WTC11 (cell line): ENCODE measurements at regions not wholly inside any gene's neighbourhood (a gene's known extent, or its start where the extent isn't known, plus 50 kb on each side); places are given as distances from the start of the nearest gene placed in this dataset.

Source experiments
- CTCF ChIP-seq: fragments of 200-600 bp; IDR thresholded peaks from 2 replicates; pipeline ENCODE4 v1.8.0; 2022; ENCODE audit warnings: antibody characterized with exemption
- FOXK1 ChIP-seq: sonication (generic); formaldehyde crosslinking; IDR thresholded peaks from 2 replicates; pipeline ENCODE4 v1.8.0; 2022; ENCODE audit warnings: mild to moderate bottlenecking, moderate library complexity, missing genetic modification reagents
- GTF2I ChIP-seq: fragments of 250-450 bp; sonication (Bioruptor Pico); conservative IDR thresholded peaks from 2 replicates; pipeline ENCODE4 v1.4.0; 2021; ENCODE audit warnings: mild to moderate bottlenecking
- MAX ChIP-seq: sonication (generic); formaldehyde crosslinking; IDR thresholded peaks from 2 replicates; pipeline ENCODE4 v1.8.0; 2022; ENCODE audit warnings: mild to moderate bottlenecking, missing genetic modification reagents
- NFATC4 ChIP-seq: fragments of 250-450 bp; sonication (Bioruptor Pico); IDR thresholded peaks from 2 replicates; pipeline ENCODE4 v1.9.0; 2021; ENCODE audit warnings: mild to moderate bottlenecking
- TEAD4 ChIP-seq: sonication (generic); formaldehyde crosslinking; IDR thresholded peaks from 2 replicates; pipeline ENCODE4 v1.8.0; 2022; ENCODE audit warnings: mild to moderate bottlenecking, missing genetic modification reagents
- TF ChIP-seq, protein P1 (sequence below): sonication (generic); formaldehyde crosslinking; IDR thresholded peaks from 2 replicates; pipeline ENCODE4 v1.8.0; 2022; ENCODE audit warnings: mild to moderate bottlenecking, missing genetic modification reagents
- TF ChIP-seq, protein P2 (sequence below): sonication (generic); formaldehyde crosslinking; IDR thresholded peaks from 2 replicates; pipeline ENCODE4 v1.8.0; 2022; ENCODE audit warnings: missing genetic modification reagents
- TF ChIP-seq, protein P3 (sequence below): sonication (generic); formaldehyde crosslinking; IDR thresholded peaks from 2 replicates; pipeline ENCODE4 v1.8.1; 2023; ENCODE audit warnings: mild to moderate bottlenecking, moderate library complexity, missing genetic modification reagents

DNA sequence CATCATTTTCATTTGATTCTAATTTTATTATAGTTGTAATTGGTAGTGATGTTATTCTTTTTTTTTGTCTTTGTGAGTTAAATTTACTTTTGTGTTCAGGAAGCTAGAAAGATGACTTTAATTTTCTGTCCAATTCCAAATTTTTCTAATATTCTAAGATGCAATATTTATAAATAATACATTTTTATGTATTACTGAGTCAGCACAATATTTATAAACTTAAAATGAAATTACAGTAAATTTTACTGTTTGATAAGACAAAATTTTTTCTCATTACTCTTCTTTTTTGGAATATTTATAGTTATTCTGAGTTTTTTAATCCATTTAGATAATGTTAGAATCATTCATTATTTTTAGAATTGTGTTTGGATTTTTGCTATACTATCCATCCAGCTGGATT is 1637.9 kb upstream of the ACO1 start:
- TF ChIP-seq, protein P1, sequence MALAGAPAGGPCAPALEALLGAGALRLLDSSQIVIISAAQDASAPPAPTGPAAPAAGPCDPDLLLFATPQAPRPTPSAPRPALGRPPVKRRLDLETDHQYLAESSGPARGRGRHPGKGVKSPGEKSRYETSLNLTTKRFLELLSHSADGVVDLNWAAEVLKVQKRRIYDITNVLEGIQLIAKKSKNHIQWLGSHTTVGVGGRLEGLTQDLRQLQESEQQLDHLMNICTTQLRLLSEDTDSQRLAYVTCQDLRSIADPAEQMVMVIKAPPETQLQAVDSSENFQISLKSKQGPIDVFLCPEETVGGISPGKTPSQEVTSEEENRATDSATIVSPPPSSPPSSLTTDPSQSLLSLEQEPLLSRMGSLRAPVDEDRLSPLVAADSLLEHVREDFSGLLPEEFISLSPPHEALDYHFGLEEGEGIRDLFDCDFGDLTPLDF (CRISPR knock-in tag) = no peak
- TF ChIP-seq, protein P2, sequence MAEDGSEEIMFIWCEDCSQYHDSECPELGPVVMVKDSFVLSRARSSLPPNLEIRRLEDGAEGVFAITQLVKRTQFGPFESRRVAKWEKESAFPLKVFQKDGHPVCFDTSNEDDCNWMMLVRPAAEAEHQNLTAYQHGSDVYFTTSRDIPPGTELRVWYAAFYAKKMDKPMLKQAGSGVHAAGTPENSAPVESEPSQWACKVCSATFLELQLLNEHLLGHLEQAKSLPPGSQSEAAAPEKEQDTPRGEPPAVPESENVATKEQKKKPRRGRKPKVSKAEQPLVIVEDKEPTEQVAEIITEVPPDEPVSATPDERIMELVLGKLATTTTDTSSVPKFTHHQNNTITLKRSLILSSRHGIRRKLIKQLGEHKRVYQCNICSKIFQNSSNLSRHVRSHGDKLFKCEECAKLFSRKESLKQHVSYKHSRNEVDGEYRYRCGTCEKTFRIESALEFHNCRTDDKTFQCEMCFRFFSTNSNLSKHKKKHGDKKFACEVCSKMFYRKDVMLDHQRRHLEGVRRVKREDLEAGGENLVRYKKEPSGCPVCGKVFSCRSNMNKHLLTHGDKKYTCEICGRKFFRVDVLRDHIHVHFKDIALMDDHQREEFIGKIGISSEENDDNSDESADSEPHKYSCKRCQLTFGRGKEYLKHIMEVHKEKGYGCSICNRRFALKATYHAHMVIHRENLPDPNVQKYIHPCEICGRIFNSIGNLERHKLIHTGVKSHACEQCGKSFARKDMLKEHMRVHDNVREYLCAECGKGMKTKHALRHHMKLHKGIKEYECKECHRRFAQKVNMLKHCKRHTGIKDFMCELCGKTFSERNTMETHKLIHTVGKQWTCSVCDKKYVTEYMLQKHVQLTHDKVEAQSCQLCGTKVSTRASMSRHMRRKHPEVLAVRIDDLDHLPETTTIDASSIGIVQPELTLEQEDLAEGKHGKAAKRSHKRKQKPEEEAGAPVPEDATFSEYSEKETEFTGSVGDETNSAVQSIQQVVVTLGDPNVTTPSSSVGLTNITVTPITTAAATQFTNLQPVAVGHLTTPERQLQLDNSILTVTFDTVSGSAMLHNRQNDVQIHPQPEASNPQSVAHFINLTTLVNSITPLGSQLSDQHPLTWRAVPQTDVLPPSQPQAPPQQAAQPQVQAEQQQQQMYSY = no peak
- TF ChIP-seq TEAD4 (CRISPR knock-in tag) (no peak), CTCF (no peak), NFATC4 (CRISPR knock-in tag) (no peak), MAX (CRISPR knock-in tag) (no peak), GTF2I (no peak), FOXK1 (CRISPR knock-in tag) (no peak)
- TF ChIP-seq, protein P3, sequence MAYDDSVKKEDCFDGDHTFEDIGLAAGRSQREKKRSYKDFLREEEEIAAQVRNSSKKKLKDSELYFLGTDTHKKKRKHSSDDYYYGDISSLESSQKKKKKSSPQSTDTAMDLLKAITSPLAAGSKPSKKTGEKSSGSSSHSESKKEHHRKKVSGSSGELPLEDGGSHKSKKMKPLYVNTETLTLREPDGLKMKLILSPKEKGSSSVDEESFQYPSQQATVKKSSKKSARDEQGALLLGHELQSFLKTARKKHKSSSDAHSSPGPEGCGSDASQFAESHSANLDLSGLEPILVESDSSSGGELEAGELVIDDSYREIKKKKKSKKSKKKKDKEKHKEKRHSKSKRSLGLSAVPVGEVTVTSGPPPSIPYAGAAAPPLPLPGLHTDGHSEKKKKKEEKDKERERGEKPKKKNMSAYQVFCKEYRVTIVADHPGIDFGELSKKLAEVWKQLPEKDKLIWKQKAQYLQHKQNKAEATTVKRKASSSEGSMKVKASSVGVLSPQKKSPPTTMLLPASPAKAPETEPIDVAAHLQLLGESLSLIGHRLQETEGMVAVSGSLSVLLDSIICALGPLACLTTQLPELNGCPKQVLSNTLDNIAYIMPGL (CRISPR knock-in tag) = no peak
